Stimulated activated CD4-positive, alpha-beta T cell treated with anti-CD3 and anti-CD28 coated beads, Interleukin-15, amount 100 ng/mL, for 24 hours (primary cell): ENCODE measurements at regions not wholly inside any gene's neighbourhood (a gene's known extent, or its start where the extent isn't known, plus 50 kb on each side); places are given as distances from the start of the nearest gene placed in this dataset.

ENCODE experiments used
- DNase-seq: peaks from one replicate; pipeline ENCODE4 v3.0.0-alpha.2; 2020

- DNase-seq, result no peak
Measured at GRCh38 chr4:108324450-108324849, 155.7 kb upstream of the LEF1 start.

- no peak for DNase-seq
Measured at GRCh38 chr4:108322497-108322896, 153.8 kb upstream of the LEF1 start.

DNA sequence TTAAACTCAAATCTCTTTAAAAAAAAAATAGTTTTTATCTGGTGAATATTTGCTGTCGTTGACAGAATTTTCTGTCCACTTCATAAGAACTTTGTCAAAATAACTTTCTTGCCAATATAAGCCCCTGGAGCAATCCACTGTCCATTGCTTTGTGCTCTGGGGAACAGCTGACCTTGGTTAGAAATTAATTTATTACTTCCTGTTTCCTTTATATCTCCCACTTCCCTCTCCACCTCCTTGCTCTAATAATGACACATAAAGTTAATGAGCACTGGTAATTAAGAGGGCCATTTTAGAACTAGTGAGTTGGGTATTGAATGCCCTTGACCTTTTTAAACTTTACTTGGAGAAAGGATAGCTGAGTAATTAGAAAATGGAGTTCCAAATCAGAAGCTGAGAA lies 151.3 kb upstream of the LEF1 start:
- DNase-seq, result no peak

GRCh38 chr4:108317377-108317776 lies 148.6 kb upstream of the LEF1 start:
- DNase-seq, result no peak

DNA sequence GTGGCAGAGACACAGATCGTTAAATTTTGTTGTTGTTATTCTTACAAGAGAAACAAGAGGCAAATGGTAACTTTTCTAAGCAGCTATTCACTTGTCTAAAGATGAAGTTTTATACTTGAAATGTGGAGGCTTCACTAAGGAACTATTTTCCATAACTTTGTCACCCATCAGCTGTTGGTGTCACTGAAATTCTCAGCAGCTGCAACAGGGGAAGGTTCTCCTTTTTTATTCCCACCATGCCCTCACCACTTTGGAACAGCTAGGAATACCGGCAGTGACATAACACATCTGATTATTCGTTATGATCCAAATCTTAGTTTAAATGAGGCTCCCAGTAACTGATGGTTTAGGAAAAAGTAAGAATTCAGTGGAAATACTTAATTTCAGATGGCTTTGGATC lies 147.0 kb upstream of the LEF1 start:
- no peak for DNase-seq

GRCh38 chr4:108314900-108315589 lies 146.3 kb upstream of the LEF1 start:
- peak; percentile 3 for DNase-seq

- DNase-seq, result no peak
Measured at GRCh38 chr4:108313546-108314339, 145.0 kb upstream of the LEF1 start.

DNA sequence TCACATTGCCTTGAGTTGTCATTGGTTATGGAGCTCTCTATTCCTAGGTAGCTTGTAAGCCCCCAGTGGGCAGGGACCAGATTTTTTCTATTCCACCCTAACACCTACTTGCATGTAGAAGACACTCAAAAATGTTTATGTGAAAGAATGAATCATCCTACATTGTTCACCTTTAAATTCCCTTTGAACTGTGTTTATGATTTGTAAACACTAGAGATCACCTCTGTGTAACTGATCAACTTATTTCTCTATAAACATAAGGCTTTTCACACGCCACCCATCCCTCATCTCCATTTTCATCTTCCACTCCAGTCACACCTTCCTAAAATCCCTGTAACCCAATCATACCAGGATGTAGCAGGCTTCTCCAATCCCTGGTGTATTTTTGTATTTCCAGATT lies 142.6 kb upstream of the LEF1 start:
- DNase-seq, result no peak

DNA sequence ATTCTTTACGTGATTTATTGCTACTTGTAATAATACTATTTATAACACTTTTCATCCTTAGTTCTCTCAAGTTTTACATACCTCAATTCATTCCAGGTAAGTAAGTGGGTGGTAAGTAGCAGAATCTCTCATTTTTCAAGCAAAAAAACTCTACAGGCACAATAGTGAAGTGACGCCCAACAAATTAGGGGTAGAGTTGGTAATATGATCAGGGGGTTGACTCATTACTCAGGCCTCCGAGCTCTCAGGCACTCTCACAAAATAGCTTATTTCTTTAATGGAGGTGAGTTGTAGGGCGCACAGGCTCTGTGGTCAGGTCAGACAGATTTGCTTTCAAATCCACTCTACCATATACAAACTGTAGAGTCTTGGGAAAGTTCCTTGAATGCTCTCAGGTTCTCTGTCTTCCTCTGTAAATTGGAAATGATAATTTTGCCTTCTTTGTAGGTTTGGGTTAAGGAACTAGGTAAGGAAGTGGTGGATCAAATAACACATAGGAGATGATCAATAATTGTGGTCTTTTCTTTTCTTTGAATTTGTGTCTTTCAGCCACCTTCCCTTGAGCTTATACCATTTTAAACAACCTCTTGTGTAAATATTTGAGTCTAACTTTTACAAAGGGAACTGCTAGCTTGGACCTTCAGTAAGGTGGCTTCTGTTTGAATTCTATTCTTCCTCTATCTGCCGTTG lies 134.9 kb upstream of the LEF1 start:
- DNase-seq, result no peak

DNA sequence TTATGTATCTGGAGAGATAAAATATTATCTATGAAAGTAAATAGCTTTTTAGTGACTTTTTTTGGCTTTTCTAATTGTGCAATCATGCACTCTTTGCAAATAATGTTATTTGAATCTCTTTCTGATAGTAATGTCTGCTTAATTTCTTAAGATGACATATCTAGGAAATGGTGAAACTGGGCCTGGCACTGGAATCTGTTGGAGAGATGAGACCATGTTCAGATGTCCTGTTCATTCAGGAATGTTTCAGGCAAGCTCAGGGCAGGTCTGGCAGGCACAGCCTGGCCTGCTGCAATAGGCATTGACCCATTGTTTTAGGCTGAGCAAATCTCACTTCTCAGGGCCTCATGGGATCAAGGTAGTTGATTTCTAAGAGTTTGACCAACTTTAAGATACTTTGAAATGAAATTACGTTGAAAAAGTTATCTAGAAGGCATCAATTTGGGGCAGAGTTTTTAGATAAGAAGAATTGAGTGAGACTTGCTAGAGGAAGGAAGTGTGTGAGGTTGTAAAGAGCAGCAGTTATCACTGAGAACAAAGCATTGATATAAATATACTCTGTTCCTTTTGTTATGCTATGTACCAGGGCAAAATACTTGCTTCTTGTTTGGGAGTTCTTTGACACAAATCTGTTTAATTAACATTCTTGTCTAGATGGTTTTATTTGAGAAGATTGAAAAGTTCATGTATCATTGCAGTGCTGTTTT lies 133.0 kb upstream of the LEF1 start:
- no peak for DNase-seq

- DNase-seq, result no peak
Measured at GRCh38 chr4:108297605-108298004, 128.9 kb upstream of the LEF1 start.

DNA sequence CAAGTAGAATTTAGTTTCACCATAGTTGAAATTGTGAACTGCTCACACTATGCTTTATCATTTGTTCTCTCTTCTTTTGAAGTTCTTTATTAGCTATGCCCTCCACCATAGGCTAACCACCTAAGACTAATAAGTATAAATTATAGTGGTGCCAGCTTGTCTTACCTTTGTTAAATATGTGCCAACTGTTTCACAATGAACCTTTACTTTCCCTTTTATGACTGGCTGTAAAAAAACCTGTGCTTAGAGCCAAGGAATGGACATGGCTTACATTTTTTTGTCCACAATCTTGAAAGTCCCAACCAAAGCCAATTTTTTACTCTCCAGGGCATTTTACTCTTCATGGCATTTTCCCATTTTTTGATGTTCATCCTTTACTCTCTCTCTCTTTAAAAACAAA lies 123.5 kb upstream of the LEF1 start:
- no peak for DNase-seq

DNA sequence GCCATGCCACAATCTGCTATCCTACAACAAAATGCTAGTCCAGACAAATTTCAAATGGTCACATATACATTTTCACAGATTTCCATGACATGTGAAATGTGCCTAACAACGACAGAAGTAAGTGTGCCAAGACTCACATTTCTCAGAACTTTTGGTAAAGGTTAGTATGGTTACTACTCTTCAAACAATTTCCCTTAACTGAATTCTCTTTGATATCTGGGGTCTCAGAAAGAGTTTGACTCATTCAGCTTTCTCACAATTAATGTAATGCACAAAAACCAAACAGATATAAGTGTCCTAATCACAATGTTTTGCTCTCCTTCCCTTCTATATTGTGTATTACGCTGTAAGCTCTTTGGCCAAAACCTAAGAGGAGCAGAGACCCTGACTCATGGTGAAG lies 122.4 kb upstream of the LEF1 start:
- no peak for DNase-seq

DNA sequence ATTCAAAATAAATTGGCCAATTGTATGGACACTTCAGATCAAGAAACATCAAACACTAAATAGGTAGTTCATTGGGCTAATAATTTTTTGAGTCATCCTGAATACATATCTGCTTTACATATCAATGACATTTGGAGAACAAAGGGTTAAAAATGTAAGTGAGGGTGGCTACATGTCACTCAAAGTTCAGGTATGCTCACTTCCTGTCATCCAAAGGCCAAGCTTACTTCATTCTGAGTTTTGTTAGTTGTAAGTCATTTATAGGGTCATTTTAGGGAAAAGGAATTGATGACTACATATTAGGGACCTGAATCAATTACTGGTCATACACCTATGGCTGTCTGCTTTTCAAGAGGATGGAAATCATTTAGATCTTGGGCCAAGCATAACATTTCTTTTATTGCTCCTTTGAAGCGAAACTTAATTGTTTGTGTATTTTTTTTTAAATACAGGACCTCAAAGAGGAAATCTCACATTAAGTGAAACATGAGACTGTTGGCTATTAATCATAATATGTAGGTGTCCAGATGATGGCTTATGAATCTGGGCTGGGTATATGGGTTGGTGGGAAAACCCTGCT lies 119.2 kb upstream of the LEF1 start:
- no peak for DNase-seq

DNA sequence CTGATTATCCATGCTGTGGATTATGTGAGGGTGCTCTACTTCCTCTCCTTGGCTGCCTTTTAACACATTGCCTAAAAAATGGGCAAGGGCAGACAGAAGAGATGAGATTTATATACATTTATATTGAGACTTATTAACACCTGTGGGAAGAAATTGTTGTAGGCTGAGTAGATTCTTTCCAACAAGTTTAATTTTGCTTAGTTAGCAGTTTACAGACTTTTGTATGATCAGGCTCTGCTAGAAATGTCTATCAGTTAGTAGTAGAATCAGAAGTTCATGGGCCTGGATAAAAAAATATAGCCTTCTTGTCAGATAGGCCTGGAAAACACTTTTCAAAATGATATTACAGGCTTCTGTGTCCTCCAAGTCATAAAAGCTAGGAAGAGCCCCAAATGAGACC lies 111.3 kb upstream of the LEF1 start:
- DNase-seq, result no peak

GRCh38 chr4:108276690-108277089 lies 108.0 kb upstream of the LEF1 start:
- DNase-seq, result no peak

DNA sequence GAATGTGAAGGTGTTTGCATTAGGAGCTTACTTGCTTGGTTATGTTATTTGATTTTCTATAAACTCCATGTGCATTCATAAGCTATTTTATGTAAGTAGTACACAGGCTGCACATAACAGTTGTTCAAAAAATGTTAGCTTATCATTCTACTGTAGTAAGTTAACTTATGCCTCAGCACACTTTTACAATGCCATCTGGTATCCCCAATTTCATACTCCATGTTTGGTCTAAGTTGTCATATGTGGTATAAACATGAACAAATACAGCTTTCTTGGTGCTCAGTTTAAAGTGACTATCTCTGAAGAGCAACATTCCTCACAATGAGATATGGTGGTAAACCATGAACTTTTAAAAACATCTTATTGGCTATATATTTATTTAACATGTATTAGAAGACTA lies 104.3 kb upstream of the LEF1 start:
- no peak for DNase-seq

DNA sequence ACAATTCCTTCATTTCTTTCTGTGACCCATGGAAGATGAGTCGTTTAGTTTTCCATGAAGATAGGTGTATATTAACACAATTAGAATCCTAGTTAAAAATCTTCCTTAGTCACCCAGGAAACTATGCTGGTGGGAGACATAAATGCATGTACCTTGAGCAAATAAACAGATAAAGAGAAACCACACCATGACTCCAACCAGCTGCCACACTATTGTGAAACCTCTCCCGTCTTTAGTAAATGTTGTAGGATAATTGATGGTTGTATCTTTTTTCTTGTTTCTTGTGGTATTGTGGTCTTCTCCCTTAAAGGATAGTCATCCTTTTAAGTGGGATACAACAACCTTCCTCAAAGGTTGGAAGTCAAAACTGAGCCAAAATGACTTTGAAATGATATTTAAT lies 103.8 kb upstream of the LEF1 start:
- DNase-seq, result no peak

DNA sequence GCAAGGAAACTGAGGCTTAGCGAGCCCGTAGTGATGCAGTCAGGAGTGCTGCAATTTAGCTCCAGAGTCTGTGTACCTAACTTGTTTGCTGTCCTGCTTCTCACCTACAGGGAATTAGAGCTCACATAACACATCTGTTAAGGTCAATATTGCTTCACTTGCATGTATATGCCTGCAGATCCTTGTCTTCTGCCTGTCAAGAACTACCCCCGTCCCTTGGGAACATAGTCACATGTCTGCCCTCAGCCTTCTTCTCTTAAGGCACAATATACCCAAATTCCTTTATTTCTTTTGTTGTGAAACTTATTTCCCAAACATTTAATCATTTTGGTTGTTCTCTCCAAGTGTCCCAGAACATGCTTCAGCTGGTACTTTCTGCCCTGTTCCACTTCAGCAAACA lies 103.3 kb upstream of the LEF1 start:
- no peak for DNase-seq

DNA sequence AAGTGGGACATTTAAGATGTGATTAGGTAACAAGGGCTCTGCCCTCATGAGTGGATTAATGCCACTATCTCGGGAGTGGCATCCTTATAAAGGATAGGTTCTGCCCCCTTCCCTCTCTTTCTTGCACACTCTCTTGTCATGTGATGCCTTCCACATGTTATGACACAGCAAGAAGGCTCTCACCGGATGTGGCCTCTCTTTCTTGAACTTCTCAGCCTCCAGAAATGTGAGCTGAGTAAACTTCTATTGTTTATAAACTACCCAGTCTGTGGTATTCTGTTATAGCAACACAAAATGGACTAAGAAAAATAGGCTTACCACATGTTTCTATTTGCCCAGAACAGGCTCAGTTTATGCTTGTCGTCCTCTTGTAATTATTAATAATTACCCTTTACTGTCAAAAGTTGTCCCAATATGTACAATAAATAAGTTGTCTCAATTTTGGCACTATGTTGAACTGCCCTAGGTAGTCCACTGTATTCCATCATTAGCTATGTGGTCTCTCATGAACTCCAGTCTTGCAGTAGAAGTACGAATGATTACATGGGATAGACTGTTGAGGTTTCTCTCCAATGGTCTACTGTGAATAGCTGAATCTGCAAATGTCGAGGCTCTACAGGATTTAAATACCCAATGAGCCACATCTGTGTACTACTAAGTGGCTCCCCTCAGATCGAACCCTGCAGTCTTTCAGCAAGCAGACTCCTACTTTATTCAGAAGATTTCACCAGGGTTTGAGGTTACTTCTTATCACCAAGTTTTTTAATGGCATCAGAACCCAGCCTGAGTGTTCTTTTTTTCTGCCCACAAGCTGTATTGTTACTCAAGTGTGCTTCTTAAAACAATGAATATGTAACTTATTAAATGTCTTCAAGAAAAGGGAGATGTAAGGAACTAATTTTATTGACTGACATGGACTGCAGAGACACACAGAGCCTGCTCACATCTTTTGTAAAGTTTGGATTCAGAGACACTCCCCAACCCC lies 102.0 kb upstream of the LEF1 start:
- no peak for DNase-seq

- DNase-seq, result no peak
Measured at GRCh38 chr4:108264693-108265092, 96.0 kb upstream of the LEF1 start.

- DNase-seq, result no peak
Measured at GRCh38 chr4:108263057-108263456, 94.3 kb upstream of the LEF1 start.
